ENCODE measurements at regions not wholly inside any gene's neighbourhood (a gene's known extent, or its start where the extent isn't known, plus 50 kb on each side); places are given as distances from the start of the nearest gene placed in this dataset.
A peak's percentile ranks its signal among the peaks of the same experiment; 100 is the strongest.

DNA sequence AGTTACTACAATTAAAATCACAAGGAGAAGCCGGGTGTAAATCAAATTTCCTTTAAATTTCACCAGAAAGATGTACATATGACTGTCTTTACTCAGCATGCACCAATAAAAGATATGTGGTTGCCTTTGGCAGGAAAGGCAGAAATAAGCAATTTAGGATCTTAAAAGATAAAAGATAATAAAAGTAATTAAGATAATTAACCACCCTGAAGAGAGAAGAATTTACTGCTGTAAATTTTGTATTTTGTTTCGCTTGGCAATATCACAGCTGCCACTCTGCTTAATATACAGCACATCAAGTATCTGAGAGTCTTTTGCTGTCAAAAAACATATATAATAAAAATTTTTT is 411.9 kb downstream of the MN1 start:
- DNase-seq (ENCODE audit: low spot score): no peak

GRCh38 chr22:27391092-27391770 is 410.3 kb downstream of the MN1 start:
- DNase-seq (ENCODE audit: low spot score): no peak

- DNase-seq (ENCODE audit: low spot score): no peak
These were observed 408.2 kb downstream of the MN1 start for GRCh38 chr22:27393371-27393770.

GRCh38 chr22:27394806-27395404 is 406.7 kb downstream of the MN1 start:
- no peak for DNase-seq (ENCODE audit: low spot score)

DNA sequence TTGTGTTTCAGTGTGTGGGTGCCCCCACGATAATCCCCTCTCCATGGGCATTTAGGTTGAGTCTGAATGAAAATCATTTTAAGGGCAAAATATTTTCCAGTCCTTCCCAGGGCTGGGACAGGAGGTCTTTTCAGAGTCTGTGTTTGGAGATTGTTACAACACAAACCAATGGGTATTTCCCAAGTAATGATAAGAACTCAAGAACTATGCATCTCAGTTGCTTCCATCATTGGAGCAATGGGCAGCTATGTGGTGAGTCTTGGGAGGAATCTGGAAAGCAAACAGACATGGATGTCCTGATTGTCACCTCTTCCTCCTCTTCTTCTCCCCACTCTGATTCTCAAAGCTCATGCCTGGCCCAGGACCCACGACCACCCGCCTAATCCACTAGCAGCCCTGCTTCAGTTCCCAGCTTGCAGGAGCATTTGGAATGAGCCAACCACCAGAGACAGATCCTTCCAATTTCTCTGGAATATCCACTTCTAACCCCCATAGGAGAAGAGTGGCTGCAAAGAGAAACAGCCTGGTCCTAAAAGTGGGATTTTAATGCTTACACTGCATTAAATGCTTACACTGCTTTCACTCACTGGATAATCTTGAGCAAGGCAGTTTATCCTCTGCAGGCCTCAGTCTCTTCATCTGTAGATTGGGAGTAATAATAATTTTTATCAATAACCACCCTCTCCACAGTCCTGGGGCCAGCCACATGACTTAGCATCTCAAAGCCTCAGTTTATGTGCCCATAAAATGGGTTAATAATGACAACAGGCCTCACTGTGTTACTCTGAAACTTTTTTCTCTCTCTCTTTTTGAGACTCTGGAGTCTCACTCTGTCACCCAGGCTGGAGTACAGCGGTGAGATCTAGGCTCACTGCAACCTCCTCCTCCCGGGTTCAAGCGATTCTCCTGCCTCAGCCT is 404.3 kb downstream of the MN1 start:
- no peak for DNase-seq (ENCODE audit: low spot score)

DNA sequence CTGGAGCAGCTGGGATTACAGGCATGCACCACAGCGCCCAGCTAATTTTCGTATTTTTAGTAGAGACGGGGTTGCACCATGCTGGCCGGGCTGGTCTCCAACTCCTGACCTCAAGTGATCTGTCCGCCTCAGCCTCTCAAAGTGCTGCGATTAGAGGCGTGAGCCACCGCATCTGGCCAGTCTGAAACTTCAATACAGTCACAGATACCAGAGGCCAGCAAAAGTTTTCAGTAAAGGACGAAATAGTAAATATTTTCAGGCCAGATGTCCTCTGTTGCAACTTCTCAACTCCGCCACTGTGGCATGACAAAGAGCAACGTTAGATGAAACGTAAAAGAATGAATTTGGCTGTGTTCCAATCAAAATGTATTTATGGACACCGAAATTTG is 403.6 kb downstream of the MN1 start:
- DNase-seq (ENCODE audit: low spot score): no peak

GRCh38 chr22:27399161-27399560 is 402.4 kb downstream of the MN1 start:
- no peak for DNase-seq (ENCODE audit: low spot score)

DNA sequence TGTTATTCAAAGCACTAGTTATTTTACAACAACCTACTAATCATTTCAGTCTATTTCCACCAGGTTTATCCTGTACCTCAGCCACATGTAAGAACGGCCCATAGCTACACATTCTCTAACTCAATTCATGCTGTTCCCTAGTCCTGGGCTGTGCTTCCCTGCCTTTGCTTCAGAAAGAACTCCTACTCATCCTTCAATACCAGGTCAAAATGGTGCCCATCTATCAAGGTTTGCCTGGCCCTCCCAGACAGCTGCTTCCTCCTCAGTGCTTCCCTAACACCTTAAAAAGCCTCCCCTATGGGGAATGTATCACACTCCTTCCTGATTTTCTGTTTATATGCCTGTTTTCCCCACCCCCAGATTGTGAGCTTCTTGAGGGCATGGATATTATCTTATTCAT is 400.7 kb downstream of the MN1 start:
- DNase-seq (ENCODE audit: low spot score): no peak

GRCh38 chr22:27401321-27401720 is 400.2 kb downstream of the MN1 start:
- no peak for DNase-seq (ENCODE audit: low spot score)

- no peak for DNase-seq (ENCODE audit: low spot score)
These were observed 397.1 kb downstream of the MN1 start for GRCh38 chr22:27404441-27404840.

- DNase-seq (ENCODE audit: low spot score): peak; percentile 40
These were observed 395.7 kb downstream of the MN1 start for GRCh38 chr22:27405672-27406388.

- no peak for DNase-seq (ENCODE audit: low spot score)
These were observed 395.1 kb downstream of the MN1 start for GRCh38 chr22:27406389-27406861.

- no peak for DNase-seq (ENCODE audit: low spot score)
These were observed 394.1 kb downstream of the MN1 start for GRCh38 chr22:27407369-27407985.

GRCh38 chr22:27408068-27408467 is 393.5 kb downstream of the MN1 start:
- DNase-seq (ENCODE audit: low spot score): no peak

DNA sequence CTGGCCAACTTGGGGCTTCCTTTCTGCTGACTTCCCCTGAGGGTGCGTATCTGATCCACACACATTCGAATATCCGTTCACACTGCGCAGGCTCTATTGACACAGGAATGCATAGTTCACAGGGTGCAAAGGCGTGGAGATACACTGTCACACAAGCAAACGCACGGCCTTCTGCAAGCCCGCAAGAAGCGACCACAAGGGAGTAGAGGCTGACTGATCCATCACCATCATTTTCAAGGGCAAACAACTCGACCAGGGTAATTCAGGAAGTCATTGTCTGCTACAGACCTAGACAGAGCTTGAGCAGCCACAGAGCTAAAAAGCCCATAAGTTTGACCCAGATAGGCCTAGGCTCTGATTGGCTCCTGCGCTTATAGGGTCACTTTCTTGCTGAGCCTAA is 392.3 kb downstream of the MN1 start:
- DNase-seq (ENCODE audit: low spot score): no peak

DNA sequence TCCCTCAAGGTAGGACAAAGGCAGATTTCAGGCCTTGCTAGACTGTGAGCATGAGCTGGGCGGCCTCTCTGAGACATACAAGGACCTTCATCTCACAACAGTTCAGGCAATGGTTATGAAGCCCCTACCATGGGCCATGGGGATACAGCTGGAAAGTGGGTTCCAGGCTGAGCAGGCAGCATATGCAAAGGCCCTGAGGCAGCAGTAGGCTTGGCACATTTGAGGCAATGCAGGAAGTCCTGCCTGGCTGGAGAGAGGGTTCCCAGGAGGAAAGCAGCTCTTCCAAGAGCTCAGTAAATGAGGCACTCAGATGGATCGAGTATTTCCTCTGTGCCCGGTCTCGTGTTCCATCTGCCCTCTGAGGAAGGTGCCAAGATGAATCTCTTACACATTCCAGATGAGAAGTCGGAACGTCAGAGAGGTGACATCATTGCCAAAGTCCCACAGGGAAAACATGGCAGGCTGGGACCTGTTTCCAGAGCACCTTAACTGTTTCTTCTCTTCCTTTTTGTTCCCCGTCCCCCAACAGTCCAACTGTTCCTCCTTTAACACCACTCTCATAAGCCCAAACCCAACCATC is 388.6 kb downstream of the MN1 start:
- no peak for DNase-seq (ENCODE audit: low spot score)

GRCh38 chr22:27413702-27414101 is 387.9 kb downstream of the MN1 start:
- no peak for DNase-seq (ENCODE audit: low spot score)

DNA sequence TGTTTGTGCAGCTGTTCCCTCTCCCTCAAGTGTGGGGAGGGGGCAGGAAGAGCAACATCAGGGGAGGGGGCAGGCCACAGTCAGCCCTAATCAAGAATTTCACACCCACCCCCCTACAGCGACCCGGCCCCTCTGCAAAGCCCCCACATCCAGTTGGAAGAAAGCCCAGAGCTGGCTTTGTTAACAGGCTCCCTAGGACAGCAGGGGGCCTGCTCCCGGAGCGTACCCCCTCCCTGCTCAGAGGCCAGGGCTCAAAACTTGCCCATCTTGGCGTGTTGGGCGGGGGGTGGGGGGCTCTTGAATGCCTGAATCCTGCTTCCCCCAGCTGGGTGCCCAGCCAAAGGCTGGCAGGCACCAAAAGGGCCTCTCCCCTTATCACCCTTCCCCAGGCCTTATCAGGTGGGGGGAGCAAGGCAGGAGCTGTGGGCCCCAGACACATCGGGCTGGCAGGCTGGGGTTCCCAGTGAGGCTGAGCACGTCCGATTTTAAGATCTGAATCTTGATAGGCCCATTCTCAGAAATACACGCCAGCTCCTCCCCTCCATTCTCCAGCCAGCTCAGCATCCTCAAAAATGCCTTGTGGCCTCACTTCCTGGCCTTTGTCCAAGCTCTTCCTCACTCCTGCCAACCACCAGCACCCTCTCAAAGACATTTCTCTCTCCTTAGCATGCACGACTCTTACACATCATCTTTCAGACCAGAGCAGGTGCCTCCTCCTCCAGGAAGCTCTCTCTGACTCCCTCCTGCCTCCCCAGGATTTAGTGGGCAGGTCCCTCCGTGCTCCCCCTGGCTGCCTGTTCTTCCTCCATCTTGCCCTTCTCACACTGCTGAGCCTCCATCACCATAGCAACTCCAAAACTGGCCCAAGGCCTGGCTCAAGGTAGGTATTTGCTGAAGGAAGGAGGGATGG is 384.8 kb downstream of the MN1 start:
- no peak for DNase-seq (ENCODE audit: low spot score)

DNA sequence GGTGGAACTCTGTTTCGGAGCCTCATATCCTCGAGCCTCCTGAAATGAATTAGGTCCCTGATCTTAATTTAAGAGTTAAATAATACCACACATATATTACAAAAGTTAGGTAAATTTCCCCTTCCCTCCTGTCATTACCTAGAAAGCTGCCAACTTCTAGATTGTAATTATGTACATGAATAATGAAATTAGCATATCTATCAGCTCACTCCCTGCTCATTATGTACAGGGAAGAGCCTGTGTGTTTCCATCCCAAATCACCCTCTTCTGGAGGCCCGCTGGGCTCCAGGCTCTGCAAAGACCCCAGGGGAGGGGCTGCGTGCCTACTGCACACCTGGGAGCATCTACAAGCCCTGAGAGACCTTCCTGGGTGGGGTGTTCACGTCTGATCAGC is 384.1 kb downstream of the MN1 start:
- DNase-seq (ENCODE audit: low spot score): no peak

- no peak for DNase-seq (ENCODE audit: low spot score)
These were observed 383.3 kb downstream of the MN1 start for GRCh38 chr22:27418261-27418660.

GRCh38 chr22:27419473-27419872 is 382.1 kb downstream of the MN1 start:
- DNase-seq (ENCODE audit: low spot score): no peak

Measured in activated CD4-positive, alpha-beta T cell treated with anti-CD3 and anti-CD28 coated beads, Interleukin-2, Interleukin-4, amounts not matched to agents 100 ng/mL and 50 ng/mL, durations not matched to agents 16 hours and 8 hours (primary cell).